GM12872 (cell line): ENCODE measurements at regions not wholly inside any gene's neighbourhood (a gene's known extent, or its start where the extent isn't known, plus 50 kb on each side); places are given as distances from the start of the nearest gene placed in this dataset.

ENCODE experiments used
- CTCF ChIP-seq: IDR thresholded peaks from 3 replicates; pipeline ENCODE4 v1.5.1; 2011; ENCODE audit warnings: low read depth, mild to moderate bottlenecking, low read length, moderate library complexity; ENCODE audit not compliant: insufficient read depth

DNA sequence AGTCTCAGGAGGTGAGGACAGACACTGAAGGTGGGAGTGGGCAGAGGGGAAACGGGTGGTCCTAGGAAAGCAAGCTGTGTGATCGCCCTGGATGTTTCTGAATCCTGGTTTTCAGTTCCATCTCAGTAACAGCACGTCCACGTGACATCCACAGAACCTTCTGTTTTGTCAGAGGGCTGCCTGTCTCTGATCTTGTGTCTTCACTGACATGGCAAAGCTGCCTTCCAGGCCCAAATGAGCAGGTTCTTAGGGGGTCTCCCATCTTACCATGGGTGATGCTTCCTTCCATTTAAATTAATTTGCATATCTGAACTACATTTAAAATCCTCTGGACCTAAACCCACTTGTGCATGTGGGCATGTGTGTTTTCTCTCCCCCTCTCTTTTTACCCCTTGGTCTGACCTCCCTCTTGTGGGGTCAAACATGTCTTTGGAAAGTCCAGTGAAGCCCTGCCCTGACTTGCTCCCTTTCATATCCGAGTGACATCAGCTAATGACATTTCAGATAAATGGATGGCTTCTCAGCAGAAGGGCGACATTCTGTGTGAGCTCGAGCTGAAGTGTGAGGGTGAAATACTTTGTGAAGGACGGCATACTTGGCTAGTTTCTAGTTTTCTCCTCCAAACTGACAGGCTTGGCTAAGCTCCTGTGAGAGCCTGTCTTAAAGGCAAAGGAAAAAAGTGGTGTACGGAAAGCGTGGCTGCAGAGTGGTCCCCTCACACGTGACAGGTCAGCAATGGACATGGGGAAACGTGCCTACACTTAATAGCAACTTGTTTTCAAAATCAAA is 204.8 kb upstream of the S1PR3 start:
- TF ChIP-seq CTCF, result no peak

DNA sequence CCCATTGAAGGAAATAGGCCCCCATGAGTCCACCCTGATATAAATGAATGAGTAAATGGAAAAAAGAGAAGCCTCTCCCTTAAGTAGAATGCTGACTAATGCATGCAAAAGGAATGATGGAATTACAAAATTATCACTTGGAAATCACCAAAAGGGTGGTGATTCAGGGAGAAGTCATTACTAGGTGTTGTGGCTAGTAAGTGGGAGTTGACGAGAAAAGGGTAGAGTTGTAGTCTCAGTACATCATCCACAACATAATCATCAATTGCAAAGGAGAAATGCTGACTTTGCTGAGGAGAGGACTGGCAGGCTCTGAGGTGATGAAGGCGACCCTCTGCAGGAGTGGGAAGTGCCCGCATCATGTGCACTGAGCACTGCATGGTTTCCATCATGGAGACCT is 201.5 kb upstream of the S1PR3 start:
- TF ChIP-seq CTCF, result no peak

DNA sequence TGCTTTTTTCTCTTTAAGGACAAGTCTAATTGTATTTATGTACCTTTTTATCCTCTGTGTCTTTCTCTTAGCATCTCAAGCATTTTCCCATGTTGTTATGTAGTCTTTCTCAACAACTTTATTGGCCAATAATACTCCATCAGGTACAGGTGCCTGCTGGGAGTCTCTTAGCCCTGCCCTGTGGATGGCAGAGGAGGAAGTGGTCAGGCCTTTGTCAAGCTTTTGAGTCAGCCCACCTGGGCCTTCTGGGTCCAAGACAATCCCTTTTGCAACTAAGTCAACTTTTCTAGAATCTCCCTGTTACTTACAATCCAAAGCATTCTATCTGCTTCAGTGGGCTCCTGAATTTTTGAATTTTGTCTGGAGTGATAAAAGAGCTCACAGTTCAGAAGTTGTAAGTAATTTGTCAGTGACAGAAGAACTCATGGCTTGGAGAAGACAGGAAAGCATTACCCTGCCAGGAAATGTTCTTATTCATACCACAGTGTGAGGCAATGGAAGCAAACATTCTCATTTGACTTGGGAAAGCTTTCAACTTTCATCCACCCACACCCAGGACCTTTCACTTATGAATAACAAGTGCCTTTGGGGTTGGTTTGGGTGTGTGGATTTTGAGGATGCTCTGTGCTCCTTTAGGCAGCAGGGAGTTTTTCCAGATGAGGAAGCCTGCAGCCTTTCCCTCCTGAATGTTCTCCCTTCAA is 200.0 kb upstream of the S1PR3 start:
- TF ChIP-seq CTCF, result no peak

- TF ChIP-seq CTCF, result no peak
These were observed 198.8 kb upstream of the S1PR3 start for GRCh38 chr9:88792502-88792901.

GRCh38 chr9:88794100-88794499 is 197.2 kb upstream of the S1PR3 start:
- TF ChIP-seq CTCF, result no peak

DNA sequence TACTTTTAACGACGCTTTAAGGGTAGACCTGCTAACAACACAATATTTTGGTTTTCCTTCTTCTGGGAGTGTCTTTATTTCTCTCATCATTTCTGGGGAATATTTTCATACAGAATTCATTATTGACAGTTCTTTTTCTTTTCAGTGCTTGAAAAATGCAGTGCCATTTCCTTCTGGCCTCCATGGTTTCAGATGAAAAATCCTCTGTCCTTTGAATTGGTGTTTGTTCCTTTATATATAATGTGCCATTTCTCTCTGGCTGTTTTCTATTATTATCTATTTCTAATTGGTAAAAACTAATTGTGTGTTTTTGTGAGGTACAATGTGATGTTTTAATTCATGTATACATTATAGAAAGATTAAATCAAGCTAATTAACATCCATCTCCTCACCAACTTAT is 194.3 kb upstream of the S1PR3 start:
- TF ChIP-seq CTCF, result no peak

DNA sequence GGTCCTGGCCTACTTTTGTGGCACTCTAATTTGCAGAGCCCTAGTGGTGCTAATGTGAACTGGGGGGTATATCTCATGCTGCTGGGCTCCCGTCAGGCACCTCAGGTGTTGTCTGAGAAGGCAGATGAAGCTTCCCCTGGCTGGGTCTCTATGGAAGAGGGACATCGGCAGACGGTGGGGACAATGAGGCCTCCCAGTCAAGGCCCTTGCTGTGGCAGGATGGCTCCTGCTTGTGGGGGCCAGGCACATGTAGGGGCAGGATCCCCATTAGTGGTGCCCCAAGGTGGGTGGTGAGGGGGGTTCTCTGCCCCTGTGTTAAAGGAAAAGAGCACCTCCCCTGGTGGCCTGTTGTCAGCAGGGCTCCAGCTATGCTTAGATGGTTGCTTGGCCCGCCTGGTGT is 192.8 kb upstream of the S1PR3 start:
- no peak for TF ChIP-seq CTCF
